Gastrocnemius medialis (tissue), 4 donors: ENCODE measurements at regions not wholly inside any gene's neighbourhood (a gene's known extent, or its start where the extent isn't known, plus 50 kb on each side); places are given as distances from the start of the nearest gene placed in this dataset.

Experiments
- CTCF ChIP-seq, 5 experiments: fragments of 450-650 bp in 3 of 5; fragments of 200-600 bp in 2 of 5; sonication (generic) in 2 of 5; IDR thresholded peaks in 4 of 5; conservative IDR thresholded peaks in 1 of 5; 1 replicate in 4 of 5; 2 replicates in 1 of 5; pipeline ENCODE4 v1.5.1; 2016 to 2019; ENCODE audit warnings: antibody characterized with exemption in 5 of 5, mild to moderate bottlenecking in 3 of 5, moderate library complexity in 3 of 5
- POLR2A ChIP-seq, 2 donors: fragments of 450-650 bp; IDR thresholded peaks; one replicate each; pipeline ENCODE4 v1.6.1; 2017; ENCODE audit warnings: antibody characterized with exemption in 2 of 2, mild to moderate bottlenecking in 2 of 2, moderate library complexity in 2 of 2

- TF ChIP-seq CTCF (IDR thresholded peaks at IDR 0.05 in 4 of 5, conservative IDR thresholded peaks at IDR 0.05 in 1 of 5) (no peak), POLR2A (IDR thresholded peaks at IDR 0.05) (no peak)
Measured at GRCh38 chr2:190785334-190785733, 95.3 kb upstream of the GLS start.
